ENCODE measurements at regions not wholly inside any gene's neighbourhood (a gene's known extent, or its start where the extent isn't known, plus 50 kb on each side); places are given as distances from the start of the nearest gene placed in this dataset.

DNA sequence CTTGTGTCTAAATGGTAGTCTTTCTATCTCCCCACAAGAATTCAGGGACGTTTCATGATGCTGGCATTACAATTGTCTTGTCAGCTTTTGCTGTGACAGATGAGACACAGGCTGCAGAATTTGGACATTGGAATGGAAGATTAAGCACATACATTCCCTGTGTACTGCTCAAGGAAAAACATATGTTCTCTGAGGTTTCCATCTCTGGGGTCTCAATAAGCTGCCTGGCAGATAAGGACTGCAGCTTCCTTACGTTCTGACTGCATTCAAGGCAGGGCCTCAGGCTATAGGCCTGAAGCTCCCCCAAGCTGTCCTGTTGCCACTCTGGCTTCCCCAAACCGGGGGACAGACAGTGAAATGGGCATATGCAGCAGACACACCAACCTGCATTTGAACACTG is 91.3 kb upstream of the KL start:
- no peak overlapping the region for H3K9ac ChIP-seq (ENCODE audit: low read length)
- no peaks in the 10 kb centered on the region for H4K20me1 ChIP-seq (ENCODE audit: insufficient read depth, low read length)
- no peak overlapping the region for H3K4me2 ChIP-seq (ENCODE audit: low read depth, low read length)
- no peaks in the 10 kb centered on the region for H3K79me2 ChIP-seq (ENCODE audit: low read length)
- H3K9me2 ChIP-seq (replicated peaks; ENCODE audit: insufficient read depth, low read length): no peaks in the 10 kb centered on the region
- H3K27me3 ChIP-seq (replicated peaks; ENCODE audit: insufficient read depth, low read length): no peaks in the 10 kb centered on the region
- H3K36me3 ChIP-seq (replicated peaks; ENCODE audit: insufficient read depth, low read length): no peaks in the 10 kb centered on the region
- DNase-seq: no peak
- no peak overlapping the region for H3K27ac ChIP-seq (ENCODE audit: low read length)
- no peak for TF ChIP-seq EZH2phosphoT487 (IDR thresholded peaks at IDR 0.05; ENCODE audit: low read length)
- TF ChIP-seq, protein P1, sequence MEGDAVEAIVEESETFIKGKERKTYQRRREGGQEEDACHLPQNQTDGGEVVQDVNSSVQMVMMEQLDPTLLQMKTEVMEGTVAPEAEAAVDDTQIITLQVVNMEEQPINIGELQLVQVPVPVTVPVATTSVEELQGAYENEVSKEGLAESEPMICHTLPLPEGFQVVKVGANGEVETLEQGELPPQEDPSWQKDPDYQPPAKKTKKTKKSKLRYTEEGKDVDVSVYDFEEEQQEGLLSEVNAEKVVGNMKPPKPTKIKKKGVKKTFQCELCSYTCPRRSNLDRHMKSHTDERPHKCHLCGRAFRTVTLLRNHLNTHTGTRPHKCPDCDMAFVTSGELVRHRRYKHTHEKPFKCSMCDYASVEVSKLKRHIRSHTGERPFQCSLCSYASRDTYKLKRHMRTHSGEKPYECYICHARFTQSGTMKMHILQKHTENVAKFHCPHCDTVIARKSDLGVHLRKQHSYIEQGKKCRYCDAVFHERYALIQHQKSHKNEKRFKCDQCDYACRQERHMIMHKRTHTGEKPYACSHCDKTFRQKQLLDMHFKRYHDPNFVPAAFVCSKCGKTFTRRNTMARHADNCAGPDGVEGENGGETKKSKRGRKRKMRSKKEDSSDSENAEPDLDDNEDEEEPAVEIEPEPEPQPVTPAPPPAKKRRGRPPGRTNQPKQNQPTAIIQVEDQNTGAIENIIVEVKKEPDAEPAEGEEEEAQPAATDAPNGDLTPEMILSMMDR (IDR thresholded peaks at IDR 0.05; ENCODE audit: low read length): no peak
- no peak for TF ChIP-seq EZH2 (optimal IDR thresholded peaks at IDR 0.05; ENCODE audit: low read depth, low read length)
- H2AFZ ChIP-seq (ENCODE audit: low read length): no peak overlapping the region
- no peak overlapping the region for H3K4me3 ChIP-seq (ENCODE audit: low read length)
- H3K9me3 ChIP-seq (replicated peaks; ENCODE audit: insufficient read depth, low read length): no peaks in the 10 kb centered on the region
- H3F3A ChIP-seq (ENCODE audit: insufficient read depth, low read length): no peaks in the 10 kb centered on the region
- H3K4me1 ChIP-seq (ENCODE audit: low read length): no peaks in the 10 kb centered on the region

DNA sequence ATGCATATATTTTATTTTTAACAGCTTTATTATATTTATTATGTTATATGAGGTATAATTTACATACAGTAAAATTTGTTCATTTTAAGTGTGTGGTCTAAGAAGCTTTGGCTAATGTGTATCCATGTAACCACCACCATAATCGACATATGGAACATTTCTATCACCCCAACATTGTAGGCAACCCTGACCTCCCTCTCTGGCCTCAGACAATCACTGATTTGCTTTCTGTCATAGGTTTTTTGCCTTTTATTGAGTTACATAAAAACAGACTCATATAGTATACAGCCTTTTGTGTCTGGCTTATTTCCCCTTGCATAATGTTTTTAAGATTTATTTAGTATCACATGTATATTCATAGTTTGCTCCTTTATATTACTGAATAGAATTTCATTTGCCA is 90.7 kb upstream of the KL start:
- H3K4me2 ChIP-seq (ENCODE audit: low read depth, low read length): no peak overlapping the region
- TF ChIP-seq, protein P1 (IDR thresholded peaks at IDR 0.05; ENCODE audit: low read length): no peak
- TF ChIP-seq EZH2 (optimal IDR thresholded peaks at IDR 0.05; ENCODE audit: low read depth, low read length) (no peak), EZH2phosphoT487 (IDR thresholded peaks at IDR 0.05; ENCODE audit: low read length) (no peak)
- H3K4me3 ChIP-seq (ENCODE audit: low read length): no peak overlapping the region
- H3K9me3 ChIP-seq (replicated peaks; ENCODE audit: insufficient read depth, low read length): no peaks in the 10 kb centered on the region
- no peaks in the 10 kb centered on the region for H4K20me1 ChIP-seq (ENCODE audit: insufficient read depth, low read length)
- no peaks in the 10 kb centered on the region for H3K9me2 ChIP-seq (replicated peaks; ENCODE audit: insufficient read depth, low read length)
- no peak overlapping the region for H2AFZ ChIP-seq (ENCODE audit: low read length)
- no peak overlapping the region for H3K9ac ChIP-seq (ENCODE audit: low read length)
- no peaks in the 10 kb centered on the region for H3K79me2 ChIP-seq (ENCODE audit: low read length)
- no peaks in the 10 kb centered on the region for H3F3A ChIP-seq (ENCODE audit: insufficient read depth, low read length)
- H3K27ac ChIP-seq (ENCODE audit: low read length): no peak overlapping the region
- H3K4me1 ChIP-seq (ENCODE audit: low read length): no peaks in the 10 kb centered on the region
- H3K36me3 ChIP-seq (replicated peaks; ENCODE audit: insufficient read depth, low read length): no peaks in the 10 kb centered on the region
- no peaks in the 10 kb centered on the region for H3K27me3 ChIP-seq (replicated peaks; ENCODE audit: insufficient read depth, low read length)
- no peak for DNase-seq

DNA sequence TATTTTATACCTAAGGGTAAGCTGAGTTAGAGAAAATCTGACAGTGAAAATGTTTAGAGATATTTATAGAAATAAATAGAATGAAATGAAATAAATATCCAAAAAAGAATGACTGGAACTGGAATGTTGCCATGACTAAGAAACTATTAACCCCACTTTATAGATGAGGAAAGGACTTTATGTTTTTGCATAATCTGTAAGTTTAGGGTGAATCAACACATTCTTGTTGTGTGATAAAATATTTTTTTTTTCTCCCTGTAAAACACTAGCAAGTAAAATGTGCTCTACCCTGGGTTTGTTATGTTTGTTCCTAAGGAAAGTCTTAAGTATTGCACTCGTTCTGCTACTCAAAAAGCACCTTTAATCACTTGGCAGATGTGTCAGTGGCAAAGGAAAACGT is 83.8 kb upstream of the KL start:
- no peak for TF ChIP-seq EZH2 (optimal IDR thresholded peaks at IDR 0.05; ENCODE audit: low read depth, low read length)
- TF ChIP-seq, protein P1 (IDR thresholded peaks at IDR 0.05; ENCODE audit: low read length): no peak
- no peak for TF ChIP-seq EZH2phosphoT487 (IDR thresholded peaks at IDR 0.05; ENCODE audit: low read length)
- no peak overlapping the region for H2AFZ ChIP-seq (ENCODE audit: low read length)

More for the DNA sequence above, 83.8 kb upstream of the KL start:
- Histone ChIP-seq H3K9ac (ENCODE audit: low read length) (no peak overlapping the region), H3F3A (ENCODE audit: insufficient read depth, low read length) (no peaks in the 10 kb centered on the region), H3K4me3 (ENCODE audit: low read length) (no peak overlapping the region), H3K27ac (ENCODE audit: low read length) (no peak overlapping the region), H3K4me1 (ENCODE audit: low read length) (peaks cover under 1% of the 10 kb centered on the region; the same call in 1 of the 2 replicates), H3K79me2 (ENCODE audit: low read length) (no peaks in the 10 kb centered on the region), H3K9me2 (replicated peaks; ENCODE audit: insufficient read depth, low read length) (no peaks in the 10 kb centered on the region), H4K20me1 (ENCODE audit: insufficient read depth, low read length) (no peaks in the 10 kb centered on the region), H3K4me2 (ENCODE audit: low read depth, low read length) (no peak overlapping the region), H3K9me3 (replicated peaks; ENCODE audit: insufficient read depth, low read length) (no peaks in the 10 kb centered on the region), H3K36me3 (replicated peaks; ENCODE audit: insufficient read depth, low read length) (no peaks in the 10 kb centered on the region), H3K27me3 (replicated peaks; ENCODE audit: insufficient read depth, low read length) (no peaks in the 10 kb centered on the region)
- no peak for DNase-seq

All from MM.1S (cell line).